Testis (tissue), 2 donors: ENCODE measurements at regions not wholly inside any gene's neighbourhood (a gene's known extent, or its start where the extent isn't known, plus 50 kb on each side); places are given as distances from the start of the nearest gene placed in this dataset.

Experiments used
- CTCF ChIP-seq, 3 experiments: fragments of 450-650 bp in 2 of 3; fragments of 200-600 bp in 1 of 3; sonication (generic) in 1 of 3; IDR thresholded peaks; one replicate each; pipeline ENCODE4 v1.5.1; 2016 to 2019; ENCODE audit warnings: antibody characterized with exemption in 3 of 3, mild to moderate bottlenecking in 2 of 3, moderate library complexity in 1 of 3
- POLR2A ChIP-seq: fragments of 450-650 bp; IDR thresholded peaks from one replicate; pipeline ENCODE4 v1.6.1; 2017; ENCODE audit warnings: antibody characterized with exemption, mild to moderate bottlenecking, moderate library complexity

GRCh38 chr5:34488984-34489383 lies 167.1 kb upstream of the RAI14 start:
- TF ChIP-seq POLR2A = no peak
- no peak for TF ChIP-seq CTCF (IDR thresholded peaks at IDR 0.05)
